ENCODE measurements at regions not wholly inside any gene's neighbourhood (a gene's known extent, or its start where the extent isn't known, plus 50 kb on each side); places are given as distances from the start of the nearest gene placed in this dataset.

DNA sequence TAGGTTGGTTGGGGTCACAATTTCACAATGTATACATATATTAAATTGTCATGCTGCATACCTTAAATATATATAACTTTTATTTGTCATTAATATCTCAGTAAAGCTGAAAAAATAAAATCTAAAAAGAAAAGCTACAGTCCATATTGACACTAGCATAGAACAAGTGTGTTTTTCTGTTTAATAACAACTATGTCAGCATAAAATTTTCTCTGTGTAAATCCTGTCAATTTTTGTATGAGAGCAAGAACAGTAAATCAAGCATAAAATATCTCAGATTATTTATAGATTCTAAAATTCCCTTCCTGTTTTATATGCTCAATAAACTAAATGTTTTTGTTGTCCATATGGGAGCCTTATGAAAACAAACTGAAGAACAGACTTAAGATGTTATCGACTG lies 739.2 kb downstream of the MRPL39 start:
- TF ChIP-seq EP300 (IDR thresholded peaks at IDR 0.05; ENCODE audit: borderline replicate concordance) (no peak), TAF1 (IDR thresholded peaks at IDR 0.05; ENCODE audit: low read depth) (no peak), ZBTB7A (IDR thresholded peaks at IDR 0.05; ENCODE audit: low read depth) (no peak), CREB1 (IDR thresholded peaks at IDR 0.05; ENCODE audit: low read depth) (no peak), RAD21 (IDR thresholded peaks at IDR 0.05; ENCODE audit: low read depth) (no peak)
